ENCODE measurements at regions not wholly inside any gene's neighbourhood (a gene's known extent, or its start where the extent isn't known, plus 50 kb on each side); places are given as distances from the start of the nearest gene placed in this dataset.

DNA sequence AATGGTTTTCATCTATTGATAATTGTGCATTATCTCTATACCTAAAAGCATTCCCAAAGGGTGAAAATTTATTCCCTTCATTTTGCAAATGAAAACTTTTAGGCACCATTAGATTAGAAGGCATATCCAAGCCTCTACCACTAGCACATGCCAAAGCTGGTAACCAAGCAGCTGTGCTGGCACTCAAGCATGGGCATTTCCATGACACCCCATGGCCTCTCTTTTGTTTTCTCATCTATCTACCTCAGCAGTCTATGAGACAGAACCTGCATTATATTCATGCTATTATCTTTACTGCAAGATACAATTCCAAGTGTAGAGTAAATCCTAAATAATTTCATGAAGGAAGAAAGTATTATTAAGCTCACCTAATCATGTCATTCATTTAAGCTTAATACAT, 334.3 kb upstream of the LRRC7 start:
- peak in 2 of 6 donors; percentile 35 to 41 for DNase-seq (ENCODE audit: low read depth in 4 of 6, low spot score in 6 of 6)

DNA sequence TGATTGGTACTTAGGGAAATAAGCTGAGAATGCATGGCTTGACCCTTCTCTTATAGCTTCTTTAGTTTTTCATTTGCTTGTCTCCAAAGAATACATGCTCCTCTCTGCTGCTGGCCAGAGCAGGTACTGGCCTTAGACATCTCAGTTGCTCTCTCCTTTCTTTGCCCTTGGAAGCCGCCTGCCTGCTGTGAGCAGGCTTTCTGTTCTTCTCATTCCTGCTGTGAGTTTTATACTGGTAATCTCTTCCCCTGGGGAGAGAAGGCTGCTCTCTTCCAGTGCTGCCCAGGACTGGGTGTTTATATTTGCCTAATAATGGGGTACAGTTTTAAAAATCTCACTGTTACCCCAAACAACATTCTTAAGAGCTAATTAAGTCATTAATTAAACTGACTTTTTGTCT, 323.5 kb upstream of the LRRC7 start:
- DNase-seq (ENCODE audit: low read depth in 4 of 6, low spot score in 6 of 6), result no peak
- H3K27me3 ChIP-seq (ENCODE audit: control insufficient read depth, insufficient read depth, low read length), result no peaks in the 10 kb centered on the region
- no peak overlapping the region for H3K27ac ChIP-seq (ENCODE audit: low read depth, low read length)
- WGBS (ENCODE audit: insufficient coverage), result no CpG with 5 or more reads among the region's 1 CpG
- no peaks in the 10 kb centered on the region for H3K36me3 ChIP-seq (ENCODE audit: control insufficient read depth, insufficient read depth, low read length)
- H3K9me3 ChIP-seq (ENCODE audit: control insufficient read depth, insufficient read depth, low read length), result no peaks in the 10 kb centered on the region
- H3K4me3 ChIP-seq (ENCODE audit: low read depth, low read length), result no peak overlapping the region
- no peaks in the 10 kb centered on the region for H3K4me1 ChIP-seq (ENCODE audit: control insufficient read depth, insufficient read depth, low read length)

More for the DNA sequence above, 334.3 kb upstream of the LRRC7 start:
- Histone ChIP-seq H3K4me3 (ENCODE audit: low read depth, low read length) (no peak overlapping the region), H3K9me3 (ENCODE audit: control insufficient read depth, insufficient read depth, low read length) (no peaks in the 10 kb centered on the region), H3K36me3 (ENCODE audit: control insufficient read depth, insufficient read depth, low read length) (no peaks in the 10 kb centered on the region), H3K27ac (ENCODE audit: low read depth, low read length) (no peak overlapping the region), H3K4me1 (ENCODE audit: control insufficient read depth, insufficient read depth, low read length) (no peaks in the 10 kb centered on the region), H3K27me3 (ENCODE audit: control insufficient read depth, insufficient read depth, low read length) (no peaks in the 10 kb centered on the region)

DNA sequence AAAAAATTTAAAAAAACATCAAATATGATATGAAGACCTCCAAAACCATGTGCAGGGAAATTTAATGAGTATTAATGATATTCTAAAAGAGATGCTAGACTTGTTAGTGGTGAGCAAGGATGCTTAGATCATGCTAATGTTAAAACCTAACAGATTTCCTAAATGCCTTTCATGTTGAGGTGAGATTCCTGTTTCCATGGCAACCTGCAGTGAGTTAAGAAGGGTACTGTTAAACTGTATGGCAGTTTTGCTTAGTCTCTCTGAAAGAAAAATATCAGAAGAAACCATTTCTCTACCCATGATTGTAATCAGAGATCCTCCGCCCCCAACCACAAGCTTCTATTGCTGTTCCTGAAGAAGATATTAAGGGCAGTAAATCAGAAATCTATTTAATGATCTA, 321.6 kb upstream of the LRRC7 start:
- Histone ChIP-seq H3K4me1 (ENCODE audit: control insufficient read depth, insufficient read depth, low read length) (no peaks in the 10 kb centered on the region), H3K36me3 (ENCODE audit: control insufficient read depth, insufficient read depth, low read length) (no peaks in the 10 kb centered on the region), H3K9me3 (ENCODE audit: control insufficient read depth, insufficient read depth, low read length) (no peaks in the 10 kb centered on the region), H3K27me3 (ENCODE audit: control insufficient read depth, insufficient read depth, low read length) (no peaks in the 10 kb centered on the region), H3K4me3 (ENCODE audit: low read depth, low read length) (no peak overlapping the region), H3K27ac (ENCODE audit: low read depth, low read length) (no peak overlapping the region)
- peak in 4 of 6 donors; percentile 40 to 94 (median 70) for DNase-seq (ENCODE audit: low read depth in 4 of 6, low spot score in 6 of 6)
- WGBS (ENCODE audit: insufficient coverage), result no CpG with 5 or more reads among the region's 1 CpG

DNA sequence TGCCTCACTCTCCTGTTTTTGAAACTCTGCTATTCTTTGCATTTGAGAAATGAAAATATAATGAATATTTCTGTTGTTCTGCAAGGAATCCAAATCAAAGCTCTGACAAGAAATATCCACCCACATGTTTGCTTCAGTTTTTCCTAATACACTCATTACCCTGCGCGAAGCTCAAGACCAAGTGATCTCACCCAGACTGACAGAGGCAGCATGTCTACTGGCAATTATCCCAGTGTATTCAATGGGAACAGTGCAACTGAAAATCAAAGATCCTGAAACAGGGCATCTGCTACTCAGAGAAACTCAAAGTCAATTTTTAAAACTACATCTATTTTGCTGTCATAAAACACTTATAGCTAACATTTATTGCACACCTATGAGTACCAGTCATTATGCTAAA, 321.0 kb upstream of the LRRC7 start:
- 9% methylated on average over 2 of the region's 2 CpGs for WGBS (ENCODE audit: insufficient coverage)
- Histone ChIP-seq H3K9me3 (ENCODE audit: control insufficient read depth, insufficient read depth, low read length) (no peaks in the 10 kb centered on the region), H3K36me3 (ENCODE audit: control insufficient read depth, insufficient read depth, low read length) (no peaks in the 10 kb centered on the region), H3K4me1 (ENCODE audit: control insufficient read depth, insufficient read depth, low read length) (no peaks in the 10 kb centered on the region), H3K4me3 (ENCODE audit: low read depth, low read length) (no peak overlapping the region), H3K27ac (ENCODE audit: low read depth, low read length) (no peak overlapping the region), H3K27me3 (ENCODE audit: control insufficient read depth, insufficient read depth, low read length) (no peaks in the 10 kb centered on the region)
- peak in 3 of 6 donors; percentile 22 to 83 (median 80) for DNase-seq (ENCODE audit: low read depth in 4 of 6, low spot score in 6 of 6)

DNA sequence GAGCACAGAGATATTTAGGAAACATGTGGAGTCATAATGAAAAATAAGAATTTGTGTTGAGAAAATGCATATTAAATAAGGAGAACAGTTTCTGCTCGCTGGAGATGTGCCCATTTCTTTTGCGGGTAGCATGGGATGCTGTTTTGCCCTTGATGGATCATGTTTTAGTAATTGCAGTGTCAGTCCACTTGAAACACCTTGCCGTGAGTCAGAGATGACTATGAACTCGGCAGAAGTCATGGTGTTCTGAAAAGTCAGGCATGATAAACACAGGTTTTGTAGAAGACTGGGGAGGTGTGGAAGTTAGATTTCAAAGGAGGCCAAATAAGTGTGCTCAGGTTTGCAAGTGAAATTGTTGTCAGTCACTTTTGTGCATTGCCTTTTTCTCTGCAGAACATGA, 315.0 kb upstream of the LRRC7 start:
- Histone ChIP-seq H3K4me1 (ENCODE audit: control insufficient read depth, insufficient read depth, low read length) (no peaks in the 10 kb centered on the region), H3K9me3 (ENCODE audit: control insufficient read depth, insufficient read depth, low read length) (no peaks in the 10 kb centered on the region), H3K27ac (ENCODE audit: low read depth, low read length) (no peak overlapping the region), H3K4me3 (ENCODE audit: low read depth, low read length) (no peak overlapping the region), H3K27me3 (ENCODE audit: control insufficient read depth, insufficient read depth, low read length) (no peaks in the 10 kb centered on the region), H3K36me3 (ENCODE audit: control insufficient read depth, insufficient read depth, low read length) (no peaks in the 10 kb centered on the region)
- WGBS (ENCODE audit: insufficient coverage), result 74% methylated on average over 4 of the region's 4 CpGs
- DNase-seq (ENCODE audit: low read depth in 4 of 6, low spot score in 6 of 6), result no peak

DNA sequence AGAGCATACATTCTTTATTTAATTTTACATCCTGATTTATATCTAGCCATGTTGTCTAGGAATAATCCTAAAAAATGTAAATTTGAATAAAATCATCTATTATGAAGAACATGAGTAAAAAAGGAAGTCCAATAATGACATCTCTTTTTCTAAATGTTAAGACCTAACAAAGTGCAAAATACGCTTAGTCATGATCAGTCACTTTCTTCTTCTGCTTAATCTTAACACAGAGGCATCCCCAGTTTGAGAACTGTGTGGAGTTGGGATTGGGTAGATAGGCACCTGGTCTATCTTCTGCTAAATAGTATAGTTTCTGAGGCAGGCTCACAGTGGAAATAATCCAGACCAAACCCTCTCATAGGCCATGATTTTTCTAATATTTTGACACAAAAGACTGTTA, 311.7 kb upstream of the LRRC7 start:
- H3K27me3 ChIP-seq (ENCODE audit: control insufficient read depth, insufficient read depth, low read length), result no peaks in the 10 kb centered on the region
- no peak overlapping the region for H3K27ac ChIP-seq (ENCODE audit: low read depth, low read length)
- H3K9me3 ChIP-seq (ENCODE audit: control insufficient read depth, insufficient read depth, low read length), result no peaks in the 10 kb centered on the region
- no peaks in the 10 kb centered on the region for H3K36me3 ChIP-seq (ENCODE audit: control insufficient read depth, insufficient read depth, low read length)
- no peak overlapping the region for H3K4me3 ChIP-seq (ENCODE audit: low read depth, low read length)
- no peaks in the 10 kb centered on the region for H3K4me1 ChIP-seq (ENCODE audit: control insufficient read depth, insufficient read depth, low read length)
- DNase-seq (ENCODE audit: low read depth in 4 of 6, low spot score in 6 of 6), result no peak
- WGBS (ENCODE audit: insufficient coverage), result no CpG with 5 or more reads among the region's 1 CpG

DNA sequence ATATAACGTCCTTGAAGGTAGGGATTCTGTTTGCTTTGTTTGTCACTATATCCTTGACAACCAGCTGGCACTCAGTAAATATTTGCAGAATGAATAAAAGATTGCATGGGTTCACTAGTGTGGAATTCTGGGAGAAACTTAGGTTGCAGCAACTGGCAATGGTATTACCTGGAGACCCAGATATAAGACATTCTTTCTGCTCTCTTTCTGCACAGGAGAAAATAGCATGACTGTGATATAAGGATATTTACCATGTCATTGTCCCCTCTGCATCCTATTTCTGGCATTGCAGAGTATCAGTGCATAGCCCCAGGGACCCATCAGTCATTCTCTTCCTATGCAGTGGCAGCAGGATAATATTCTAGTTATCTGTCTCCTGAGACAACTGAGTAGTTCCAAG, 308.9 kb upstream of the LRRC7 start:
- no peak overlapping the region for H3K27ac ChIP-seq (ENCODE audit: low read depth, low read length)

DNA sequence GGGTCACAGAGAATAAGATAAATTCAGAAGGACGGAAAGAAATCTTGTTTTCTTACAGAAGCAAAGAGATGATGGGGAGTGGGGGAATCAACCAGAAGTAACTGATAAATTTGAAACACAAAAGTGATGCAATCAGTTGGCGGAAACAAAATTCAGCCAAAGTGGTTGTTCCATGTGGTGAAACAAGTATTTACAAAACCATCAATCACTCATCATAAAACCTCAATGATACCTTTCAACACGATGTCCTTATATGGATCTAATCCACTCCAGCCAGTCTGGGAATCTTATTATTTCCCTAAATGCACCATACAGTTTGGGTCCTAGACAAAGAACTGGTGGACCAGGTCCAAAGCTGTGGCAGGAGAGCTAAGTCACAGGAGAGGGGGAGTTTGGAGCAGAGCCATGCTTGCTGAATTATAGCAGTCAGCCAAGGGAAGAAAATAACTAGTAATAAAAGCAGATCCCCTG, 303.8 kb upstream of the LRRC7 start:
- whole genome bisulfite sequencing (ENCODE audit: insufficient coverage), result no CpG with 5 or more reads among the region's 3 CpGs
- H3K27me3 ChIP-seq (ENCODE audit: control insufficient read depth, insufficient read depth, low read length), result no peaks in the 10 kb centered on the region
- peak; percentile 26 to 94 (median 60) for DNase-seq (ENCODE audit: low read depth in 4 of 6, low spot score in 6 of 6)
- no peaks in the 10 kb centered on the region for H3K36me3 ChIP-seq (ENCODE audit: control insufficient read depth, insufficient read depth, low read length)
- no peak overlapping the region for H3K4me3 ChIP-seq (ENCODE audit: low read depth, low read length)
- H3K9me3 ChIP-seq (ENCODE audit: control insufficient read depth, insufficient read depth, low read length), result no peaks in the 10 kb centered on the region
- no peak overlapping the region for H3K27ac ChIP-seq (ENCODE audit: low read depth, low read length)
- H3K4me1 ChIP-seq (ENCODE audit: control insufficient read depth, insufficient read depth, low read length), result no peaks in the 10 kb centered on the region

More for the DNA sequence above, 308.9 kb upstream of the LRRC7 start:
- no peak overlapping the region for H3K4me3 ChIP-seq (ENCODE audit: low read depth, low read length)
- H3K27me3 ChIP-seq (ENCODE audit: control insufficient read depth, insufficient read depth, low read length), result no peaks in the 10 kb centered on the region
- peak in 1 of 6 donors; percentile 73 for DNase-seq (ENCODE audit: low read depth in 4 of 6, low spot score in 6 of 6)
- no peaks in the 10 kb centered on the region for H3K36me3 ChIP-seq (ENCODE audit: control insufficient read depth, insufficient read depth, low read length)
- no CpG with 5 or more reads among the region's 1 CpG for WGBS (ENCODE audit: insufficient coverage)
- no peaks in the 10 kb centered on the region for H3K9me3 ChIP-seq (ENCODE audit: control insufficient read depth, insufficient read depth, low read length)
- no peaks in the 10 kb centered on the region for H3K4me1 ChIP-seq (ENCODE audit: control insufficient read depth, insufficient read depth, low read length)

DNA sequence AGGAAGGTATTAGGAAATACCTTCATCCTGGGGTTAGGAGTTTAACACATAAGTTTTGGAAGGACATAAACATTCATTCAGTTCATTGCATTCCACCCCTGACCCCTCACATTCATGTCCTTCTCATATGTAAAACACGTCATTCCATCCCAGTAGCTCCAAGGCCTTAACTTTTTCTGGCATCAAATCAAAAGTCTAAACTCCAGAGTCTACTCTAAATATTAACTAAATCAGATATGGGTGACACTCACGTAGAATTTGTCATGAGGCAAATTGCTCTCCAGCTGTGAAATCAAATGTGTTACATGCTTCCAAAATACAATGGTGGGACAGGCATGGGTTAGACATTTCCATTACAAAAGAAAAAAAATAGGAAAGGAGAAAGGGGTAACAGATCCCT, 298.2 kb upstream of the LRRC7 start:
- Histone ChIP-seq H3K4me1 (ENCODE audit: control insufficient read depth, insufficient read depth, low read length) (no peaks in the 10 kb centered on the region), H3K9me3 (ENCODE audit: control insufficient read depth, insufficient read depth, low read length) (no peaks in the 10 kb centered on the region), H3K4me3 (ENCODE audit: low read depth, low read length) (no peak overlapping the region), H3K27me3 (ENCODE audit: control insufficient read depth, insufficient read depth, low read length) (no peaks in the 10 kb centered on the region), H3K36me3 (ENCODE audit: control insufficient read depth, insufficient read depth, low read length) (no peaks in the 10 kb centered on the region), H3K27ac (ENCODE audit: low read depth, low read length) (no peak overlapping the region)
- DNase-seq (ENCODE audit: low read depth in 4 of 6, low spot score in 6 of 6), result no peak
- WGBS (ENCODE audit: insufficient coverage), result 71% methylated on average over 1 of the region's 2 CpGs

DNA sequence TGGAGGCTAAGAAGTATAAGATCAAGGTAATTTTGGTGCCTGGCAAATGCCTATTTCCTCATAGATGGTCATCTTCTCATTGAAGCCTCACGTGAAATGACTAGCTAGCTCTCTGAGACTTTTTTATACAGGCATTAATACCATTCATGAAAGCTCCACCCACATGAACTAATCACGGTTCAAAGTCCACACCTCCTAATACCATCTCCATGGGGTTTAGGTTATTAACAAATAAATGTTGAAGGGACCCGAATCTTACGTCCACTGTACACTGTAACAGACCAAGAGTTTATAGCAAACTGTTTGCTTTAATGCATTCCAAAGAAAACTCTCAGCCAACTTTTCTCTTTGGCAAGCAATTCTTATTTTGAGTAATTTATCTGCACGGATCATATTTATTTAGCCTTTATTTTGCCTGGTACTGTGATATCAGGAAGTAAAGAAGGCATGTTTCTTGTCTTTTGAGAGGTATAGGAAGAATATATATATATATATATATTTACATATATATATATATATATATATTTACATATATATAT, 296.1 kb upstream of the LRRC7 start:
- H3K36me3 ChIP-seq (ENCODE audit: control insufficient read depth, insufficient read depth, low read length), result no peaks in the 10 kb centered on the region
- DNase-seq (ENCODE audit: low read depth in 4 of 6, low spot score in 6 of 6), result no peak
- WGBS (ENCODE audit: insufficient coverage), result 80% methylated on average over 2 of the region's 5 CpGs
- H3K4me1 ChIP-seq (ENCODE audit: control insufficient read depth, insufficient read depth, low read length), result no peaks in the 10 kb centered on the region
- H3K4me3 ChIP-seq (ENCODE audit: low read depth, low read length), result no peak overlapping the region
- H3K27me3 ChIP-seq (ENCODE audit: control insufficient read depth, insufficient read depth, low read length), result no peaks in the 10 kb centered on the region
- H3K27ac ChIP-seq (ENCODE audit: low read depth, low read length), result no peak overlapping the region
- H3K9me3 ChIP-seq (ENCODE audit: control insufficient read depth, insufficient read depth, low read length), result no peaks in the 10 kb centered on the region
